ENCODE measurements at regions not wholly inside any gene's neighbourhood (a gene's known extent, or its start where the extent isn't known, plus 50 kb on each side); places are given as distances from the start of the nearest gene placed in this dataset.
"Not testable (repeated sequence)": the region's sequence is repeated elsewhere in the genome, so short reads cannot be mapped to it uniquely, and the experiment has no call there.

DNA sequence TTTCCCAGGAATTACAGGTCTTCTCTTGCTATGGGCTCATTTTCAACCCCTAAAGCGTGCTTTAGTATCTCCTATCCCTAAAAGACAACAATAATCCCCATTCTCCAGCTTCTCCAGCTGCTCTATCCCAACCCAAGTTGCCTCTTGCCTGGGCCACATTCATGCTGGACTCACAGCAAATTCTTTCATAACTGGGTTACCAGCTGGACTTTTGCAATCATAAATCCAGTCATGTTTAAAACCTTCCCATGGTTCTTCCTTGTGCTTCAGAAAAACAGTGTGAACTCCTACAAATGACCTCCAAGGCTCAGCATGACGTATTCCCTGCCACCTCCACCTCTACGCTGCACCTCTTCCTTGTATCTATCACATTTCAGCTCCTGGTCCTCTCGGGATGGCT is 346.9 kb downstream of the GADD45G start:
- no peak for DNase-seq
- no peak for TF ChIP-seq GATA1 (IDR thresholded peaks at IDR 0.05; ENCODE audit: low read depth, low read length)
- TF ChIP-seq POLR2A (IDR thresholded peaks at IDR 0.05; ENCODE audit: low read length), result no peak

DNA sequence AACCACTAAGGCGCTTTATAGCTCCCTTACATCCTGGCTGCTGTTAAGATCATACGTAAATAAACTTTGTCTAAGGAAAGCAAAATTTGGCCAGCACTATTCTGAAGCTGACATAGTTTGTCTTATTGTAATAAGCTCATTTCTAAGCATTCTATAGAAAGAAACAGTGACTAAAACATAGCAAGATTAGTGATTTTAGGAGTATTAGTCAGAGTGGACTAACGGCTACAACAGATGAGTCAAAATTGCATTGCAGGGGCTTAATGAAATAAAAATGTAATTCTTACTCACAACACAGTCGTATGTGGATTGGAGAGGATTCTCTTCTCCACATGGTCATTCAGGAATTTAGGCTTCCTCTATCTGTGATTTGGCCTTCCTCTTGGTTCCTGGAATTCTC is 347.6 kb downstream of the GADD45G start:
- TF ChIP-seq GATA1 (IDR thresholded peaks at IDR 0.05; ENCODE audit: low read depth, low read length) (no peak), POLR2A (IDR thresholded peaks at IDR 0.05; ENCODE audit: low read length) (no peak)
- DNase-seq, result no peak

DNA sequence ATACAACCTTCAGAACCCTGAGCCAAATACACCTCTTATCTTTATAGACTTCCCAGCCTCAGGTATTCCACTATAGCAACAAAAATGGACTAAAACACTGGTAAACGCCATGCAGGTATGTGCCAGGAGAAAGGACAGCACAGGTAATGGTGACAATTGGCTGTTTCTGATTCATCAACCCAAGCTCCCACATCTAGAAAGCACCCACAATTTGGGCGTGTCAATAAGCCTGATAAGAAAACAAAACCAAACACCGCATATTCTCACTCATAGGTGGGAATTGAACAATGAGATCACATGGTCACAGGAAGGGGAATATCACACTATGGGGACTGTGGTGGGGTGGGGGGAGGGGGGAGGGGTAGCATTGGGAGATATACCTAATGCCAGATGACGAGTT is 348.5 kb downstream of the GADD45G start:
- DNase-seq, result not testable (repeated sequence)

DNA sequence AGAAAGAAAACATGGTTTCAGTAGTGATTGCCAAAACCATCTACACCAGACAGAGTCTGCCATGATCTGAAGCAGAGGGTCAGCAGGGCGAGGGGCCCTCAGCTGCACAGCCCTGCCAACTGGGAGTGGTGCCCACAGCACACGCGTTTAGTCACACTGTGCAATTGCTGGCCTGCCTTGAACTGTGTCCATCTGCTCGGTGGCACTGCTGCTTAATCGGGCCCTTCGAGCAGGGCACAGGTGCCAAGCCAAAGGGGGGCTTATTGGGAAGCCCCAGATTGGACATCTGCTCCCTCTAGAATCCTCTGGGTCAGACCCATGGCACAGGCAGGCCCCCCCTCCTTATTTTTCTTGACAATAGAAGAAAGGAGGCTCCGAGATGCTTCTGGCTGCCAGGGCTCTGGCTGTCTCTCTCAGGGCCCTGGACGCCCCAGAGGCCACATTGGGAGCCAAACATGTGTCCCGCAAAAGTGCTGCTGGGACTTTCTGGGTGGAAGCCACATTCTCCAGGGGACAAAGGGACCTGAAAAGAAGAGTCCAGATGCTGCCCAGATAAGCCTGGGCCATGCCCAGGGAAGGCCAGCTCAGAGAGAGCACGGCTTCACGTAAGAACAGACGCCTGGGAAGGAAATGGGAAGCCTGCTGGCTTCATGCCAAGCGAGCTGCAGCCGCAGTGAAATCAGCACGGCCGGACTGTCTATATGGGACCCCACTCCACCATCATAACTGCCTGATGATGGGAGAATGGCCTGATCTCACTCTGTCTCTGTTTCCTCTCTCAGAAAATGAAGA is 349.2 kb downstream of the GADD45G start:
- TF ChIP-seq GATA1 (IDR thresholded peaks at IDR 0.05; ENCODE audit: low read depth, low read length), result no peak
- no peak for DNase-seq

DNA sequence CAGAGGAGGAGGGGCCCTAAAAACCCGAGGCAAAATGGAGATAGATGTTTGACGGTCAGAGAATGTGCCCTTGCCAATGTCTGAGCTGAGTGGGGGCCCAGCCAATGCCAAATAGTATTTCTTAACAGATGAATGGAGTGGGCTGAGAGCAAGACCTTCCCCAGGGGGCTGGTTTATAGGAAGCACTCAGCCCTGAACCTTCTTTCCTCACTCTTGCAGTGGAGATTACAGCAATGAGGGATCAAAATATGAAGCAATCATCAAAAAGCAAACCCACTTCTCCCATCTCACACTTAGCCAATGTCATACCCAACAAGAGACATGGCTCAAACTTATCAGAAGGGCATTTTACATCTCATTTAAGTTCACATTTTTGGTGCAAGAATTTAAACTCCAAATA is 350.3 kb downstream of the GADD45G start:
- DNase-seq, result no peak
- TF ChIP-seq GATA1 (IDR thresholded peaks at IDR 0.05; ENCODE audit: low read depth, low read length), result no peak
- TF ChIP-seq POLR2A (IDR thresholded peaks at IDR 0.05; ENCODE audit: low read length), result no peak

DNA sequence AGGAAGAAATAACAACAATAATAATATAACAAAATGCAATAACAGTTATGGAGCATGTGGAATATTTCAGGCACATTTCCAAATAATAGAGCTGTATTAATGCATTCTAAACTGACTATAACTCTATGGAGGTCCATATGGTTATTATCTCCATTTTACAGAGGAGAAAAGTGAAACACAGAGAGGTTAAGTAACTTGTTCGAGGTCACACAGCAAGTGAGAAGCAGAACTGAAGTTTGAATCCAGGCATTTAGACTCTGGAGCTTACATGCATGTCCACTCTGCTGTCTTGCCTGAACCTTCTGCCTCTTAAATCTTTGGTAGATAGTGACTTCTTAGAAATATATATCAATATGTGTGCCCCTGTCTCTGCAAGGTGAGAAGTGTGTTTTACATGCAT is 350.8 kb downstream of the GADD45G start:
- no peak for DNase-seq
- TF ChIP-seq POLR2A (IDR thresholded peaks at IDR 0.05; ENCODE audit: low read length), result no peak
- no peak for TF ChIP-seq GATA1 (IDR thresholded peaks at IDR 0.05; ENCODE audit: low read depth, low read length)

DNA sequence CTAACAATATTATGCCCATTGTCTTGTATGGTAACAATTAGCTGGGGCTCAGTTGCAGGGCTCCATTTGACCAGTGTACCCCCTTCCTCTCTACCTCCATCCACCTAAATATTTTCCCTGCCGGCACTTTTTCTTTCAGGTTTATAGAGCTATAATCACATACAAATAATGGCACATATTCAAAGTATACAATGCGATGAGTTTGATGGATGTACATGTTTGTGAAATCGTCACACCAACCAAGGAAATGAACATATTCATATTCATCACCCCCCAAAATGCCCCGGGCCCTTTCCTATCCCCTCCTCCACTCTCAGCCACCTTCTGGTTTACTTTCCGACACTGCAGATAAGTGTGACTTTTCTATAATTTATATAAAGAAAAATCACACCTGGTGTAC is 351.5 kb downstream of the GADD45G start:
- DNase-seq, result no peak
- TF ChIP-seq GATA1 (IDR thresholded peaks at IDR 0.05; ENCODE audit: low read depth, low read length) (no peak), POLR2A (IDR thresholded peaks at IDR 0.05; ENCODE audit: low read length) (no peak)

DNA sequence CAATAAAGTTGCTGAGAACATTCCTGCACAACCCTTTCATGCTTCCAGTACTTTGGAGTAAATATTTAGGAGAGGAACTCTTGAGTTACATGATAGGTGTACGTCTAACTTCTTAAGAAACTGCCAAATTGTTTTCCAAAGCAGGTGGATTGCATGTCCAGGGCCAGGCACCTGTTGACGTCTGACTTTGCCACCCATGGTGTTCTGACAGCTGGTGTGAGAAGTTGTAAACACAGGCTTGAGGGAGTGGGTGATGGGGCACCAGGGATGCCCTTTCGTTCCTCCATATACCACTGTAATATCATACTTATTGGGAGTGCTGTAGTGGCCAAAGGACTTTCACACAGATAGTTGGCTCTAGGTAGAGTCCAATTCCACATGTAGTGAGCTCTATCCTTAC is 352.1 kb downstream of the GADD45G start:
- no peak for DNase-seq
- TF ChIP-seq GATA1 (IDR thresholded peaks at IDR 0.05; ENCODE audit: low read depth, low read length) (no peak), POLR2A (IDR thresholded peaks at IDR 0.05; ENCODE audit: low read length) (no peak)

DNA sequence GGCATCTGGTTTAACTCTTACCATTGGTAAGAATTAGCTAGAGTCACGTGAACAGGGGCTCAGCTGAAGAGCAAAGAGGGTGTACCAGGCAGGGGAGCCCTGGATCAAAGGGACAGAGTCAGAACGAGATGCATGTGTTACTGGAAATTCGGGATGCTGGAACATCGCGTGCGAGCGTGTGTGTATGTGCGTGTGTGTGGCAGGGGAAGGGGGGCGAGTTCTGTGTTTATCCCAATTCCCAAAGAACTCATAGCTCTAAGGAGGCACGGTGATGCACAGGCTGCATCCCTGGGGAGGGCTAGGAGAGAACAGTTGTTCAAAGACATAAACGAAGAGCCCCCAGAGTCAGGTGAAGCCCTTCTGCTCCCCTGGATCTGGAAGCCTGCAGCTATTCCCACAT is 353.3 kb downstream of the GADD45G start:
- TF ChIP-seq GATA1 (IDR thresholded peaks at IDR 0.05; ENCODE audit: low read depth, low read length) (no peak), POLR2A (IDR thresholded peaks at IDR 0.05; ENCODE audit: low read length) (no peak)
- no peak for DNase-seq

DNA sequence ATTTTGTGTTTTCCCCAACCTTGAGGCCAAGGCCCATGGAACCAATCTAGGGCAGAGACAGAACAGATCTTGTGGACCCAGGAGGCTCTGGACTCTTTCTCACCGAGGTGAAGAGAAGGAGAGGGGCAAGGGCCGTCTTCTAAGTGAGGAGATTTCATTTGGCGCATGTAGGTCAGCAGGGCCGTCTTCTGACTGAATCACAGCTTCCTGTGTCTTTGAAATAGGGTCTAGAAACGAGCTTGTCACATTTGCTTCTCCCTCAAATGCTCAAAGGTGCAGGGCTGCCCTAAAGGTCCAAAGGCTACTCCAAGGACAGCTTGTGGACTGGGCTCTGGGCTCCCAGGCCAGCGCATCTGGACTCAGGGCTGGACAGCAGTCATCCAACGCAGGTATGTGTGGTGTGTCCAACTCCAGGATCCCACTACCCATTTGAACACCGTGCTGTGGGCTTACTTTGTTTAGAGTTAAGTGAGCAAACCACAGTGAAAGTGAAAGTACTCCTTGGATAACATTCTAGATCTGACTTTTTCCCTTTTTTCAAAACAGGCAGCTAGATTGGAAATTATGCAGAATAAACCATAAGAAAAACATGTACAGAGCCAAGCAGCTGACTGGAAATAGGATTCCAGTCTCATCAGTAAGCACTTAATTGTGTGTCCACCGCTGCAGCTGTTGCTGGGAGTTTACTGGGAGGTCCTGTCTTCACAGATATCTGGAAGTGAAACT is 357.0 kb downstream of the GADD45G start:
- no peak for DNase-seq
- TF ChIP-seq POLR2A (IDR thresholded peaks at IDR 0.05; ENCODE audit: low read length) (no peak), GATA1 (IDR thresholded peaks at IDR 0.05; ENCODE audit: low read depth, low read length) (no peak)

DNA sequence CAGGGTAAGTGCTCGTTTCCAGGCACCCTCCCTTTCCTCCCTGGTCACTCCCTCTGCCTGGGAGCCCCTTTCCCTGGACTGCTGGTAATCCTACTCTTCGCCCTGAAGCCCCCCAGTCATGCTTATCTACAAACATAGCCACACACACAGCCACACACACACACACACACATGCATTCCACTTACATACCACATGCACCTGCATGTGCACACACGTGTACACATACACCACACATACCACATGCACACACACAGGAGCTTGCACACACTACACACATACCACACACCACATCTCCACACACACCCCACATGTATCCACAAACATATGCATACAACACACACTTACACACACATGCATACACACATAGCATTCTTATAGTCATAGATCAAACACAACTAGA is 358.5 kb downstream of the GADD45G start:
- TF ChIP-seq POLR2A (IDR thresholded peaks at IDR 0.05; ENCODE audit: low read length) (no peak), GATA1 (IDR thresholded peaks at IDR 0.05; ENCODE audit: low read depth, low read length) (no peak)
- no peak for DNase-seq

DNA sequence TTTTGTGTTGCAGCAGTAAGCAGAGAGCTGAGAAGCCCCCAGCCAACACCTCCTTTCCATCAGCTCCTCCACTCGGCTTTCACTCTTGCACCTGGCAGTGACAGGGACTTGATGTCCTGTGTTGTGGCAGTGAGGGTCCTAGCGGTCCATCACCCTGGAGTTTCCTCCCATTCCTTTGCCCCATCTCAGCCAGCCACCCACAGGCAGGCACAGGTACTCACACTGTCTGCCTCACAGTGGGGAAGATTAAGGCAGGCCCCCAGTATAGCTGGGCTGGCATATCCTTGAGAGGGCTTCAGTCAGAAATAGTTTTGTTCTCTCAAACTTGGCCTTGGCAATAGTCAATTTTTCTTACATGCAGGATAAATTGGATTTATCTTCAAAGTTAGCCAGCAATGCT is 362.7 kb downstream of the GADD45G start:
- DNase-seq, result no peak
- TF ChIP-seq POLR2A (IDR thresholded peaks at IDR 0.05; ENCODE audit: low read length) (no peak), GATA1 (IDR thresholded peaks at IDR 0.05; ENCODE audit: low read depth, low read length) (no peak)

DNA sequence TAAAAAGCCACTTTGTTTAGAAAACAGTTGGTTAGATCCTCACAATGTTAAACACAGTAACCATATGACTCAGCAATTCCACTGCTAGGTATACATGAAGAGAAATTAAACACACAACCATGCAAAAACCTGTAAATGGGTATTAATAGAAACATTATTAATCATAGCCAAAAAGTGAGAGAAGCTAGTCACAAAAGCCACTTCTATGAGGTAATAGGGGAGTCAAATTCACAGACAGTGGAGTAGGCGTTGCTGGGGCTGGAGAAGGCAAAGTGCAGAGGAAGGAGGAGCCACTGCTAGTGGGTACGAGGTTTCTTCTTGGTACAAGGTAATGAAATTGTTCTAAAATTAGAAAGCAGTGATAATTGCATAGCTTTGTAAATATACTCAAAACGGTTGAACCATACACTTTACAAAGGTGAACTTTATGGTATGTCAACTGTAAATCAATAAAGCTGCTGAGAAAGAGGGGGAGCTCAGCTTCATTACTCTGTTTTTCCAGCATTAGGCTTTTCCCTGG is 364.4 kb downstream of the GADD45G start:
- no peak for TF ChIP-seq POLR2A (IDR thresholded peaks at IDR 0.05; ENCODE audit: low read length)
- no peak for TF ChIP-seq GATA1 (IDR thresholded peaks at IDR 0.05; ENCODE audit: low read depth, low read length)

DNA sequence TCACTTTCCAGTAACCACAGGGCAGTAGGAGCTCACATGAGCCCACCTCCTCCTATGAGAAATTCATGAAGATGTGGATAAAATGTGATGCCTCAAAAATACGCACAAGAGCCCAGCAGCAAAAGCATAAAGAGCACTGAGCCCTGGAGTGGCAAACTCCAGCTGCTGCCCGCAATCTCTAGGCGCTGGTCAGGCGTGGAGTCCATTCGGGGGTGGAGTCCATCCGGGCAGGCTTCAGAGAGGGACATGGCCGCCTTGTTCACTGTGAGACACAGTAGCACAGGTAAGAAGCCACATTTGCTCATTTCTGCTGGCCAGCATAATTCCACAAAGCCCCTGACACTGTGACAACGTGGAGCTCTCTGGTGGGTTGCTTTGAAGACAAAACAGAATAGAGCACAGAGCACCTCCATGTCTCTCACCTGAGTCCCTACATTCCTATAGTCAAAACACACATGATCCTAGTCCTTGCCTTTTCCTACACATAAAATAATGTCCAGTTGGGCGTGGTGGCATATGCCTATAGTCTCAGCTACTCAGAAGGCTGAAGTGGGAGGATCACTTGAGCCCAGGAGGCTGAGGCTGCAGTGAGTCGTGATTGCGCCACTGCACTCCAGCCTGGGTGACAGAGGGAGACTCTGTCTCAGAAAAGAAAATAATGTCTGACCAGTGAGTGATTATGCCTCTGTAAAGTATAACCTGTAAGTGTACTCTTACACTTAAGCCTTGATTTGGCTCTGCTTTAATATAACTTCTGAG is 365.2 kb downstream of the GADD45G start:
- no peak for TF ChIP-seq POLR2A (IDR thresholded peaks at IDR 0.05; ENCODE audit: low read length)
- DNase-seq, result no peak

More for the DNA sequence above, 364.4 kb downstream of the GADD45G start:
- DNase-seq, result no peak
